ENCODE measurements at regions not wholly inside any gene's neighbourhood (a gene's known extent, or its start where the extent isn't known, plus 50 kb on each side); places are given as distances from the start of the nearest gene placed in this dataset.

GRCh38 chr1:63041660-63042059 is 257.7 kb downstream of the ATG4C start:
- intact Hi-C loops (cut with DNase I; ENCODE audit: low total_unique reads) = no loop called here
- TF ChIP-seq POLR2A (IDR thresholded peaks at IDR 0.05) (no peak), POLR2AphosphoS5 (IDR thresholded peaks at IDR 0.05) (no peak), EP300 (IDR thresholded peaks at IDR 0.05; ENCODE audit: low read depth) (no peak)
- TF ChIP-seq, protein P1, sequence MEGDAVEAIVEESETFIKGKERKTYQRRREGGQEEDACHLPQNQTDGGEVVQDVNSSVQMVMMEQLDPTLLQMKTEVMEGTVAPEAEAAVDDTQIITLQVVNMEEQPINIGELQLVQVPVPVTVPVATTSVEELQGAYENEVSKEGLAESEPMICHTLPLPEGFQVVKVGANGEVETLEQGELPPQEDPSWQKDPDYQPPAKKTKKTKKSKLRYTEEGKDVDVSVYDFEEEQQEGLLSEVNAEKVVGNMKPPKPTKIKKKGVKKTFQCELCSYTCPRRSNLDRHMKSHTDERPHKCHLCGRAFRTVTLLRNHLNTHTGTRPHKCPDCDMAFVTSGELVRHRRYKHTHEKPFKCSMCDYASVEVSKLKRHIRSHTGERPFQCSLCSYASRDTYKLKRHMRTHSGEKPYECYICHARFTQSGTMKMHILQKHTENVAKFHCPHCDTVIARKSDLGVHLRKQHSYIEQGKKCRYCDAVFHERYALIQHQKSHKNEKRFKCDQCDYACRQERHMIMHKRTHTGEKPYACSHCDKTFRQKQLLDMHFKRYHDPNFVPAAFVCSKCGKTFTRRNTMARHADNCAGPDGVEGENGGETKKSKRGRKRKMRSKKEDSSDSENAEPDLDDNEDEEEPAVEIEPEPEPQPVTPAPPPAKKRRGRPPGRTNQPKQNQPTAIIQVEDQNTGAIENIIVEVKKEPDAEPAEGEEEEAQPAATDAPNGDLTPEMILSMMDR (IDR thresholded peaks at IDR 0.05) = no peak
- DNase-seq = no peak
- no peaks in the 10 kb centered on the region for H3K27me3 ChIP-seq
- WGBS, 2 donors (ENCODE audit: low coverage in 1 of 2) = 75 to 79% methylated on average over 3 of the region's 3 CpGs
- H3K9me3 ChIP-seq = no peaks in the 10 kb centered on the region
- no peak overlapping the region for H3K4me3 ChIP-seq
- in situ Hi-C loops (cut with MboI; ENCODE audit: low pct_ligation_motif_present in 1 of 4, low pct_unique_long_range_greater_than_20kb in 1 of 4, low sequenced_read_pairs in 3 of 4) = no loop called here
- H3K36me3 ChIP-seq = no peaks in the 10 kb centered on the region
- H3K4me1 ChIP-seq = no peaks in the 10 kb centered on the region
- H3K27ac ChIP-seq = no peak overlapping the region

GRCh38 chr1:63042278-63042677 is 258.3 kb downstream of the ATG4C start:
- no peak for DNase-seq

GRCh38 chr1:63046539-63046938 is 262.6 kb downstream of the ATG4C start:
- in situ Hi-C loops (cut with MboI; ENCODE audit: low pct_ligation_motif_present in 1 of 4, low pct_unique_long_range_greater_than_20kb in 1 of 4, low sequenced_read_pairs in 3 of 4) = no loop called here
- H3K27ac ChIP-seq = no peak overlapping the region
- H3K9me3 ChIP-seq = no peaks in the 10 kb centered on the region
- no peaks in the 10 kb centered on the region for H3K36me3 ChIP-seq
- H3K4me3 ChIP-seq = no peak overlapping the region
- TF ChIP-seq POLR2A (IDR thresholded peaks at IDR 0.05) = no peak
- no peaks in the 10 kb centered on the region for H3K4me1 ChIP-seq
- DNase-seq = no peak
- H3K27me3 ChIP-seq = no peaks in the 10 kb centered on the region
- intact Hi-C loops (cut with DNase I; ENCODE audit: low total_unique reads) = no loop called here
- WGBS, 2 donors (ENCODE audit: low coverage in 1 of 2) = 71 to 86% methylated on average over 2 of the region's 2 CpGs

More at GRCh38 chr1:63042278-63042677, 258.3 kb downstream of the ATG4C start:
- WGBS, 2 donors (ENCODE audit: low coverage in 1 of 2) = 29 to 32% methylated on average over 1 to 4 of the region's 4 CpGs
- intact Hi-C loops (cut with DNase I; ENCODE audit: low total_unique reads) (no loop called here), in situ Hi-C loops (cut with MboI; ENCODE audit: low pct_ligation_motif_present in 1 of 4, low pct_unique_long_range_greater_than_20kb in 1 of 4, low sequenced_read_pairs in 3 of 4) (no loop called here)
- Histone ChIP-seq H3K4me3 (no peak overlapping the region), H3K27me3 (no peaks in the 10 kb centered on the region), H3K9me3 (no peaks in the 10 kb centered on the region), H3K36me3 (no peaks in the 10 kb centered on the region), H3K4me1 (no peaks in the 10 kb centered on the region), H3K27ac (no peak overlapping the region)
- TF ChIP-seq POLR2AphosphoS5 (IDR thresholded peaks at IDR 0.05) = no peak
- TF ChIP-seq EP300 (IDR thresholded peaks at IDR 0.05; ENCODE audit: low read depth) = no peak
- TF ChIP-seq POLR2A (IDR thresholded peaks at IDR 0.05) = no peak
- TF ChIP-seq, protein P1 (IDR thresholded peaks at IDR 0.05) = no peak

DNA sequence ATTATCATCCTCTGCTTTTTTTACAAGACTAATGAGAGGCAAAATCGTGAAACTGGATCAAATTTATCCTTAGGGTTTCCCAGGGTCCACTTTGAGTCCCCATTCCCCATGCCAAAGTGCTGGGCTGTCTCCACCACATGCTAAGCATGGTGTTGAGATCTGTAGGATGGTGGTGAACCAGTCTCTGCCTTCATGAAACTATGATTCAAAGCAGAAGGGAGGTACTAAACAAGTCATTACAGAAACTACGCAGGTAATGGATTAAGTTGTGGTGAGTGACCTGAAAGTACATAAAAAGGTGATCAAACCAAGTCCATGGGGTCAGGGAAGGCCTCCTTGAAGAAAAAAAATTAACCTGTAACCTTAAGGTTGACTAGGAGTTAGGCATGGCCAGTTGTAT is 265.2 kb downstream of the ATG4C start:
- no peak for TF ChIP-seq POLR2AphosphoS5 (IDR thresholded peaks at IDR 0.05)
- Histone ChIP-seq H3K9me3 (no peaks in the 10 kb centered on the region), H3K36me3 (no peaks in the 10 kb centered on the region), H3K4me1 (no peaks in the 10 kb centered on the region), H3K27me3 (no peaks in the 10 kb centered on the region), H3K4me3 (no peak overlapping the region), H3K27ac (no peak overlapping the region)
- in situ Hi-C loops (cut with MboI; ENCODE audit: low pct_ligation_motif_present in 1 of 4, low pct_unique_long_range_greater_than_20kb in 1 of 4, low sequenced_read_pairs in 3 of 4) (no loop called here), intact Hi-C loops (cut with DNase I; ENCODE audit: low total_unique reads) (no loop called here)
- no peak for DNase-seq
- WGBS, 2 donors (ENCODE audit: low coverage in 1 of 2) = 50 to 62% methylated on average over 2 of the region's 2 CpGs

GRCh38 chr1:63051356-63051755 is 267.4 kb downstream of the ATG4C start:
- Histone ChIP-seq H3K9me3 (no peaks in the 10 kb centered on the region), H3K27ac (no peak overlapping the region), H3K36me3 (no peaks in the 10 kb centered on the region), H3K27me3 (no peaks in the 10 kb centered on the region), H3K4me1 (no peaks in the 10 kb centered on the region), H3K4me3 (no peak overlapping the region)
- WGBS, 2 donors (ENCODE audit: low coverage in 1 of 2) = 50 to 73% methylated on average over 1 to 5 of the region's 5 CpGs
- intact Hi-C loops (cut with DNase I; ENCODE audit: low total_unique reads) (no loop called here), in situ Hi-C loops (cut with MboI; ENCODE audit: low pct_ligation_motif_present in 1 of 4, low pct_unique_long_range_greater_than_20kb in 1 of 4, low sequenced_read_pairs in 3 of 4) (no loop called here)
- TF ChIP-seq EP300 (IDR thresholded peaks at IDR 0.05; ENCODE audit: low read depth) = no peak
- TF ChIP-seq POLR2AphosphoS5 (IDR thresholded peaks at IDR 0.05) = no peak
- TF ChIP-seq POLR2A (IDR thresholded peaks at IDR 0.05) = no peak
- TF ChIP-seq, protein P1 (IDR thresholded peaks at IDR 0.05) = no peak
- no peak for DNase-seq

Measured in transverse colon (tissue), 4 donors.